ENCODE measurements at regions not wholly inside any gene's neighbourhood (a gene's known extent, or its start where the extent isn't known, plus 50 kb on each side); places are given as distances from the start of the nearest gene placed in this dataset.
"Not testable (repeated sequence)": the region's sequence is repeated elsewhere in the genome, so short reads cannot be mapped to it uniquely, and the experiment has no call there.

- no peaks in the 10 kb centered on the region for H3K36me3 ChIP-seq
- intact Hi-C loops (cut with DNase I), result no loop called here
- no peaks in the 10 kb centered on the region for H3K9me3 ChIP-seq
- H3K27me3 ChIP-seq, result no peaks in the 10 kb centered on the region
- no peak overlapping the region for H3K27ac ChIP-seq
- peaks cover 31% of the 10 kb centered on the region for H3K4me1 ChIP-seq
- no peak for DNase-seq (ENCODE audit: extremely low spot score in 2 of 2)
- TF ChIP-seq POLR2A (IDR thresholded peaks at IDR 0.05), result no peak
- TF ChIP-seq, protein P1, sequence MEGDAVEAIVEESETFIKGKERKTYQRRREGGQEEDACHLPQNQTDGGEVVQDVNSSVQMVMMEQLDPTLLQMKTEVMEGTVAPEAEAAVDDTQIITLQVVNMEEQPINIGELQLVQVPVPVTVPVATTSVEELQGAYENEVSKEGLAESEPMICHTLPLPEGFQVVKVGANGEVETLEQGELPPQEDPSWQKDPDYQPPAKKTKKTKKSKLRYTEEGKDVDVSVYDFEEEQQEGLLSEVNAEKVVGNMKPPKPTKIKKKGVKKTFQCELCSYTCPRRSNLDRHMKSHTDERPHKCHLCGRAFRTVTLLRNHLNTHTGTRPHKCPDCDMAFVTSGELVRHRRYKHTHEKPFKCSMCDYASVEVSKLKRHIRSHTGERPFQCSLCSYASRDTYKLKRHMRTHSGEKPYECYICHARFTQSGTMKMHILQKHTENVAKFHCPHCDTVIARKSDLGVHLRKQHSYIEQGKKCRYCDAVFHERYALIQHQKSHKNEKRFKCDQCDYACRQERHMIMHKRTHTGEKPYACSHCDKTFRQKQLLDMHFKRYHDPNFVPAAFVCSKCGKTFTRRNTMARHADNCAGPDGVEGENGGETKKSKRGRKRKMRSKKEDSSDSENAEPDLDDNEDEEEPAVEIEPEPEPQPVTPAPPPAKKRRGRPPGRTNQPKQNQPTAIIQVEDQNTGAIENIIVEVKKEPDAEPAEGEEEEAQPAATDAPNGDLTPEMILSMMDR (IDR thresholded peaks at IDR 0.05), result no peak
- TF ChIP-seq POLR2AphosphoS5 (IDR thresholded peaks at IDR 0.05; ENCODE audit: insufficient read depth in 1 of 2, low read depth in 1 of 2), result no peak
- H3K4me3 ChIP-seq, result no peak overlapping the region
These were observed 79.5 kb upstream of the PICALM start for GRCh38 chr11:86148345-86148747.

DNA sequence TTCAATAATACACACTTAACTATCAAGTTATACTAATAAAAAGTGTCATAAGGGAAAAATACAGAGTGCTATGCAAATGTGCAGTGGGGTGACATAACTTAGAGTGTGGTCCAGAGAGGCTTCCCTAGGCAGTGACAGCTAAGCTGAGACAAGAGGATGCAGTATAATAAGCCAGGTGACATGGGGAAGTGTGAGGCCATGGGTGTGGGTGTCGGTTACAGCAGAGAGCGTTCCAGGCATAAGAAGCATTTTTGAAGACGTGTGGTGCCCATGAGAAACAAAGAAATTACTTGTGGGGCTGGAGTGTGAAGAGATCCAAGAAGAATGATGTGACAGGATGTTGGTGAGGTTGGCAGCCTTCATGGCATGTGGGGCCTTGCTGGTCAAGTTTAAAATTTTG is 78.1 kb upstream of the PICALM start:
- Histone ChIP-seq H3K27ac (no peak overlapping the region), H3K36me3 (no peaks in the 10 kb centered on the region), H3K4me3 (no peak overlapping the region), H3K27me3 (no peaks in the 10 kb centered on the region), H3K9me3 (no peaks in the 10 kb centered on the region), H3K4me1 (peaks cover 18% of the 10 kb centered on the region)
- no peak for DNase-seq (ENCODE audit: extremely low spot score in 2 of 2)
- TF ChIP-seq, protein P1 (IDR thresholded peaks at IDR 0.05), result no peak
- no peak for TF ChIP-seq POLR2A (IDR thresholded peaks at IDR 0.05)
- no peak for TF ChIP-seq POLR2AphosphoS5 (IDR thresholded peaks at IDR 0.05; ENCODE audit: insufficient read depth in 1 of 2, low read depth in 1 of 2)
- intact Hi-C loops (cut with DNase I), result no loop called here

DNA sequence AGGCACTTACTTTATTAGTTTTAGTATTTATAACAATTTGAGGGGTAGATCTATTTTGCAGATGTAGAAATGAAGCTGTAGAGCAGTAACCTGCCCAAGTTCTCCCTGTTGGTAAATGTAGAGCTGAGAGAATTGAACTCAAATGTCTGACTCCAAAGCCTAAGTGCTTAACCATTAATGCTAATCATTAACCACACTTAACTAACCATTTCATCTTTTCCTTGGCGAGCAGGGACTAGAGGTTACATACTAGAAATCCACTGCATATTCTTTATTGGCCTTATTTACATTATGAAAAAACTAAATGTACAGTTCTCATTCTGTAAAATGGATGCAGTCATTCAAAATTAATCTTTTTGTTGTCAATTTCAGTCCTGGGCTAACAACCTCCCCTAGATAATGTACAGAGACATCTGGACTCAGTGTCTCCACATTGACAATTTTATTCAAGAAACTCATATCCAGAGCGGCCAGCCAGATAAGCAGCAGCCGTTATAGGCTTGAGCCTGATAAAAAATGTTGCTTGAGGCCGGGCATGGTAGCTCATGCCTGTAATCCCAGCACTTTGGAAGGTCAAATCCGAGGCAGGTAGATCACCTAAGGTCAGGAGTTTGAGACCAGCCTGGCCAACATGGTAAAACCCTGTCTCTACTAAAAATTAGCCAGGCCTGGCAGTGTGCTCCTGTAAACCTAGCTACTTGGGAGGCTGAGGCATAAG is 76.7 kb upstream of the PICALM start:
- TF ChIP-seq POLR2A (IDR thresholded peaks at IDR 0.05), result no peak
- TF ChIP-seq, protein P1 (IDR thresholded peaks at IDR 0.05), result no peak
- TF ChIP-seq POLR2AphosphoS5 (IDR thresholded peaks at IDR 0.05; ENCODE audit: insufficient read depth in 1 of 2, low read depth in 1 of 2), result no peak
- H3K9me3 ChIP-seq, result no peaks in the 10 kb centered on the region
- H3K4me1 ChIP-seq, result peaks cover 5% of the 10 kb centered on the region
- no peaks in the 10 kb centered on the region for H3K27me3 ChIP-seq
- intact Hi-C loops (cut with DNase I), result no loop called here
- DNase-seq (ENCODE audit: extremely low spot score in 2 of 2), result no peak
- no peaks in the 10 kb centered on the region for H3K36me3 ChIP-seq
- H3K27ac ChIP-seq, result no peak overlapping the region
- no peak overlapping the region for H3K4me3 ChIP-seq

DNA sequence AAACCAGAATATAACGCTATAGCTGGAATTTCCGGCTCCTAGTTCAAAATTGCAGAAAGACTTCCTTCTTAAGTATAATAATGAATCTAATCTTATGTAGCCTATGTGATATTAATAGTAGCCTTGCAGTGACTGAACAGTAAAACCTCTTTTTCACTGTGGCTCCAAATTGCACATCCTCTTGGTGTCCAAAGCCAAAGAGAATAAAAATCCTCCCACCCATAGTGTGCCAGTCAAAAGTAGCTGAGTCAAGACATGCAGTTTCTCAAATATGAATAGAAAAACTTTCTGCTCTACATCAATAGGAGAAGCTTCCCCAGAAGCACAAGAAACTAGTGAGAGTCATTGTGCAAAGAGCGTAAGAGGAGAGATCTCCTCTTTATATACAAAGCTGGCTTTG is 76.0 kb upstream of the PICALM start:
- TF ChIP-seq POLR2A (IDR thresholded peaks at IDR 0.05) (no peak), POLR2AphosphoS5 (IDR thresholded peaks at IDR 0.05; ENCODE audit: insufficient read depth in 1 of 2, low read depth in 1 of 2) (no peak)
- TF ChIP-seq, protein P1 (IDR thresholded peaks at IDR 0.05), result no peak
- Histone ChIP-seq H3K9me3 (no peaks in the 10 kb centered on the region), H3K4me3 (no peak overlapping the region), H3K36me3 (no peaks in the 10 kb centered on the region), H3K27me3 (no peaks in the 10 kb centered on the region), H3K27ac (no peak overlapping the region), H3K4me1 (peaks cover under 1% of the 10 kb centered on the region)
- intact Hi-C loops (cut with DNase I), result no loop called here
- no peak for DNase-seq (ENCODE audit: extremely low spot score in 2 of 2)

GRCh38 chr11:86144087-86144486 is 75.2 kb upstream of the PICALM start:
- DNase-seq (ENCODE audit: extremely low spot score in 2 of 2); H3K27ac ChIP-seq; H3K9me3 ChIP-seq; intact Hi-C loops (cut with DNase I); H3K4me1 ChIP-seq; H3K36me3 ChIP-seq; H3K4me3 ChIP-seq; H3K27me3 ChIP-seq: not testable (repeated sequence)
